GM12878 (cell line): ENCODE measurements at regions not wholly inside any gene's neighbourhood (a gene's known extent, or its start where the extent isn't known, plus 50 kb on each side); places are given as distances from the start of the nearest gene placed in this dataset.

Experiments
- ATAC-seq: fragments of 200-7000 bp; cut with Tn5 transposase; 3 replicates; pipeline ENCODE4 v1.9.1; 2020; ENCODE audit warnings: mild to moderate bottlenecking, moderate library complexity
- BruUV-seq: library from RNA; stranded (reverse); fragments of 400-500 nt; replicated peaks from 2 replicates; lab custom pipeline; 2021; lab: Mats Ljungman, UMichigan
- CTCF ChIA-PET: fragments of 300-600 bp; sonication (Branson Sonifier 250); formaldehyde crosslinking; extraction: SDS; loops from one replicate; lab custom pipeline; 2021; ENCODE audit warnings: inconsistent platforms; lab: Yijun Ruan, JAX
- POLR2A ChIA-PET: fragments of 350-600 bp; formaldehyde crosslinking; extraction: SDS; loops from one replicate; lab custom pipeline; 2021; ENCODE audit warnings: inconsistent platforms; lab: Charles Lee
- RAD21 ChIA-PET: fragments of 300-600 bp; sonication (Branson Sonifier 250); formaldehyde crosslinking; loops from one replicate; lab custom pipeline; 2023; ENCODE audit warnings: antibody characterized with exemption; ENCODE audit not compliant: unreplicated experiment; lab: Charles Lee
- SMC1A ChIA-PET: fragments of 300-600 bp; sonication (Branson Sonifier 250); formaldehyde crosslinking; loops from one replicate; lab custom pipeline; 2023; ENCODE audit not compliant: unreplicated experiment, uncharacterized antibody; lab: Charles Lee
- DNase-seq: peaks from one replicate; pipeline ENCODE4 v3.0.0-alpha.2; 2011; ENCODE audit warnings: low read depth, low spot score
- FAIRE-seq: peaks from 3 replicates; lab custom pipeline; 2011; peaks lifted over from hg19 to GRCh38; lab: Jason Lieb, UNC
- H2AFZ ChIP-seq: 2 replicates; pipeline ENCODE4 v1.6.0; 2011; ENCODE audit warnings: low read depth, low read length, control low read depth; ENCODE audit not compliant: control insufficient read depth
- H3K27ac ChIP-seq: 2 replicates; pipeline ENCODE4 v1.5.1; 2011; ENCODE audit warnings: control low read depth; ENCODE audit not compliant: control insufficient read depth, insufficient read depth
- H3K27me3 ChIP-seq, 2 experiments: replicated peaks in 1 of 2; 2 replicates each; pipeline versions ENCODE4 v1.6.0 to v1.6.1; 2011; ENCODE audit warnings: low read length in 1 of 2; ENCODE audit not compliant: control insufficient read depth in 2 of 2, insufficient read depth in 2 of 2
- H3K36me3 ChIP-seq, 2 experiments: 2 replicates each; pipeline ENCODE4 v1.5.1; 2011; ENCODE audit warnings: low read length in 1 of 2; ENCODE audit not compliant: control insufficient read depth in 2 of 2, insufficient read depth in 2 of 2
- H3K4me1 ChIP-seq: 2 replicates; pipeline ENCODE4 v1.6.1; 2011; ENCODE audit warnings: mild to moderate bottlenecking, low read length, moderate library complexity, mixed read lengths; ENCODE audit not compliant: control insufficient read depth, insufficient read depth
- H3K4me2 ChIP-seq: 2 replicates; pipeline ENCODE4 v1.6.0; 2011; ENCODE audit warnings: control low read depth; ENCODE audit not compliant: control insufficient read depth, insufficient read depth
- H3K4me3 ChIP-seq: fragments of 200-600 bp; sonication (generic); 2 replicates; pipeline ENCODE4 v1.5.1; 2016
- H3K79me2 ChIP-seq: 2 replicates; pipeline ENCODE4 v1.6.0; 2011; ENCODE audit warnings: low read length; ENCODE audit not compliant: control insufficient read depth, insufficient read depth
- H3K9ac ChIP-seq: 2 replicates; pipeline ENCODE4 v1.8.0; 2011; ENCODE audit warnings: low read length, control low read depth, mixed read lengths; ENCODE audit not compliant: control insufficient read depth, insufficient read depth
- H3K9me3 ChIP-seq: replicated peaks from 3 replicates; pipeline ENCODE4 v1.5.1; 2011; ENCODE audit warnings: mild to moderate bottlenecking, low read length; ENCODE audit not compliant: control insufficient read depth, insufficient read depth
- H4K20me1 ChIP-seq: 2 replicates; pipeline ENCODE4 v1.6.0; 2011; ENCODE audit not compliant: control insufficient read depth, insufficient read depth
- BCL11A ChIP-seq: IDR thresholded peaks from 2 replicates; pipeline ENCODE4 v1.6.1; 2011; ENCODE audit warnings: low read depth, low read length
- BMI1 ChIP-seq: fragments of 450-650 bp; IDR thresholded peaks from 2 replicates; pipeline ENCODE4 v1.6.1; 2016; ENCODE audit warnings: mild to moderate bottlenecking, moderate library complexity, borderline replicate concordance
- BRCA1 ChIP-seq: IDR thresholded peaks from 2 replicates; pipeline ENCODE4 v1.6.1; 2011; ENCODE audit warnings: low read depth, low read length, improper control_type of control experiment
- CBX3 ChIP-seq: fragments of 200-600 bp; sonication (generic); IDR thresholded peaks from 2 replicates; pipeline ENCODE4 v1.6.1; 2016; ENCODE audit warnings: low read depth, borderline replicate concordance
- E2F8 ChIP-seq: fragments of 450-650 bp; IDR thresholded peaks from 2 replicates; pipeline ENCODE4 v1.6.1; 2018; ENCODE audit warnings: mild to moderate bottlenecking, low read depth, moderate library complexity; ENCODE audit not compliant: partially characterized antibody
- IKZF1 ChIP-seq: fragments of 450-650 bp; conservative IDR thresholded peaks from 2 replicates; pipeline ENCODE4 v1.6.1; 2017; ENCODE audit warnings: antibody characterized with exemption, mild to moderate bottlenecking
- MYB ChIP-seq: fragments of 150-350 bp; IDR thresholded peaks from 2 replicates; pipeline ENCODE4 v1.6.1; 2014; ENCODE audit warnings: mild to moderate bottlenecking, low read depth, low read length, borderline replicate concordance
- PKNOX1 ChIP-seq: fragments of 450-650 bp; IDR thresholded peaks from 2 replicates; pipeline ENCODE4 v1.6.1; 2016; ENCODE audit warnings: mild to moderate bottlenecking
- PML ChIP-seq: IDR thresholded peaks from 2 replicates; pipeline ENCODE4 v1.6.1; 2012; ENCODE audit warnings: low read length, inconsistent platforms
- POU2F2 ChIP-seq: IDR thresholded peaks from 3 replicates; pipeline ENCODE4 v1.6.1; 2011; ENCODE audit warnings: low read depth, mild to moderate bottlenecking, low read length, borderline replicate concordance
- RAD21 ChIP-seq: IDR thresholded peaks from 2 replicates; pipeline ENCODE4 v1.6.1; 2011; ENCODE audit warnings: mild to moderate bottlenecking, low read depth, low read length, moderate library complexity; ENCODE audit not compliant: insufficient read depth
- RFX5 ChIP-seq: IDR thresholded peaks from 2 replicates; pipeline ENCODE4 v1.6.1; 2011; ENCODE audit warnings: low read depth, low read length, improper control_type of control experiment
- SPI1 ChIP-seq: IDR thresholded peaks from 2 replicates; pipeline ENCODE4 v1.6.1; 2011; ENCODE audit warnings: low read depth, mild to moderate bottlenecking, low read length, moderate library complexity, borderline replicate concordance; ENCODE audit not compliant: insufficient read depth
- YY1 ChIP-seq: IDR thresholded peaks from 2 replicates; pipeline ENCODE4 v1.6.1; 2011; ENCODE audit warnings: low read depth, mild to moderate bottlenecking, low read length
- WGBS: methylation state at CpG from one replicate; pipeline ENCODE4 v1.1.6; 2016; ENCODE audit warnings: low lambda C conversion rate; ENCODE audit not compliant: insufficient replicate concordance, insufficient coverage; ENCODE audit errors: missing lambda C conversion rate; 5-methylcytosine and 5-hydroxymethylcytosine counted together
- in situ Hi-C: fragments of 300-500 bp; cut with MboI; formaldehyde crosslinking; loops from 9 replicates; pipeline ENCODE4 v1.14.3; 2018; ENCODE audit warnings: mixed read lengths
- intact Hi-C: fragments of 100-400 bp; cut with micrococcal nuclease; formaldehyde crosslinking; loops from one replicate; pipeline ENCODE4 v1.14.2; 2022; ENCODE audit not compliant: unreplicated experiment
- TF ChIP-seq, protein P1 (sequence below): fragments of 450-650 bp; IDR thresholded peaks from 2 replicates; pipeline ENCODE4 v1.6.1; 2014; ENCODE audit warnings: mild to moderate bottlenecking

- Histone ChIP-seq H3K4me3 (no peak overlapping the region), H3K4me2 (no peak overlapping the region), H3K79me2 (no peaks in the 10 kb centered on the region), H3K9me3 (no peaks in the 10 kb centered on the region), H3K27ac (no peak overlapping the region), H3K36me3 (no peaks in the 10 kb centered on the region), H4K20me1 (no peaks in the 10 kb centered on the region), H3K27me3 (no peaks in the 10 kb centered on the region; a peak in 3 of 4 replicates), H3K9ac (no peak overlapping the region), H3K4me1 (no peaks in the 10 kb centered on the region), H2AFZ (no peak overlapping the region)
- ChIA-PET POLR2A (no interaction called here), SMC1A (no interaction called here), CTCF (interaction anchor here (1.3 kb wide), 1 partner anchor 15 kb away, joined by 3 read pairs; no protein-coding TSS in a partner anchor), RAD21 (no interaction called here)
- ATAC-seq (no peak), FAIRE-seq (no peak), DNase-seq (no peak)
- TF ChIP-seq RFX5 (no peak), PML (no peak), SPI1 (no peak), CBX3 (no peak), BMI1 (no peak)
- no TSS peak for BruUV-seq
- WGBS: 55% methylated on average over 2 of the region's 2 CpGs
- in situ Hi-C loops (no loop called here), intact Hi-C loops (no loop called here)
Measured at GRCh38 chr1:229213797-229214196, 57.1 kb upstream of the RAB4A start.

GRCh38 chr1:229217716-229218115, 53.2 kb upstream of the RAB4A start:
- no peaks in the 10 kb centered on the region for H3K79me2 ChIP-seq
- no peak overlapping the region for H3K4me3 ChIP-seq
- H2AFZ ChIP-seq: no peak overlapping the region
- CTCF ChIA-PET: interaction anchor here (1.9 kb wide), 1 partner anchor 10 kb away, joined by 6 read pairs; no protein-coding TSS in a partner anchor
- SMC1A ChIA-PET: interaction anchor here (1.0 kb wide), 1 partner anchor 10 kb away, joined by 3 read pairs; no protein-coding TSS in a partner anchor
- no peaks in the 10 kb centered on the region for H4K20me1 ChIP-seq
- no peak overlapping the region for H3K4me2 ChIP-seq
- H3K36me3 ChIP-seq: no peaks in the 10 kb centered on the region
- FAIRE-seq (no peak), DNase-seq (no peak), ATAC-seq (no peak)
- RAD21 ChIA-PET: no interaction called here
- no peak overlapping the region for H3K27ac ChIP-seq
- 48% methylated on average over 8 of the region's 8 CpGs for WGBS
- H3K27me3 ChIP-seq: no peaks in the 10 kb centered on the region; a peak in 1 of 4 replicates
- in situ Hi-C loops (no loop called here), intact Hi-C loops (no loop called here)
- no peak overlapping the region for H3K9ac ChIP-seq
- BruUV-seq: no TSS peak
- POLR2A ChIA-PET: no interaction called here
- no peaks in the 10 kb centered on the region for H3K9me3 ChIP-seq
- no peaks in the 10 kb centered on the region for H3K4me1 ChIP-seq
- TF ChIP-seq PKNOX1 (no peak), POU2F2 (no peak), E2F8 (no peak), YY1 (no peak), MYB (no peak), BCL11A (no peak), BRCA1 (no peak), IKZF1 (no peak), RAD21 (no peak)
- TF ChIP-seq, protein P1, sequence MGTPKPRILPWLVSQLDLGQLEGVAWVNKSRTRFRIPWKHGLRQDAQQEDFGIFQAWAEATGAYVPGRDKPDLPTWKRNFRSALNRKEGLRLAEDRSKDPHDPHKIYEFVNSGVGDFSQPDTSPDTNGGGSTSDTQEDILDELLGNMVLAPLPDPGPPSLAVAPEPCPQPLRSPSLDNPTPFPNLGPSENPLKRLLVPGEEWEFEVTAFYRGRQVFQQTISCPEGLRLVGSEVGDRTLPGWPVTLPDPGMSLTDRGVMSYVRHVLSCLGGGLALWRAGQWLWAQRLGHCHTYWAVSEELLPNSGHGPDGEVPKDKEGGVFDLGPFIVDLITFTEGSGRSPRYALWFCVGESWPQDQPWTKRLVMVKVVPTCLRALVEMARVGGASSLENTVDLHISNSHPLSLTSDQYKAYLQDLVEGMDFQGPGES: no peak
